Esophagus muscularis mucosa (tissue), 4 donors: ENCODE measurements at regions not wholly inside any gene's neighbourhood (a gene's known extent, or its start where the extent isn't known, plus 50 kb on each side); places are given as distances from the start of the nearest gene placed in this dataset.

ENCODE experiments used
- DNase-seq: peaks from one replicate; pipeline ENCODE4 v3.0.0-alpha.2; 2017; ENCODE audit errors: extremely low spot score
- H3K27ac ChIP-seq, 4 donors: fragments of 200-600 bp; sonication (generic); replicated peaks in 1 of 4; 1 replicate in 3 of 4; 2 replicates in 1 of 4; pipeline ENCODE4 v1.5.1; 2016 to 2019; ENCODE audit warnings: mild to moderate bottlenecking in 1 of 4
- H3K27me3 ChIP-seq, 4 donors: fragments of 200-600 bp; sonication (generic); one replicate each; pipeline versions ENCODE4 v1.5.1 to v1.6.0; 2016 to 2019
- H3K36me3 ChIP-seq, 4 donors: fragments of 200-600 bp; sonication (generic); one replicate each; pipeline ENCODE4 v1.5.1; 2016 to 2019
- H3K4me1 ChIP-seq, 4 donors: fragments of 200-600 bp; sonication (generic); one replicate each; pipeline ENCODE4 v1.5.1; 2016 to 2019
- H3K4me3 ChIP-seq, 4 donors: fragments of 200-600 bp; sonication (generic); 1 replicate in 2 of 4; 2 replicates in 2 of 4; pipeline ENCODE4 v1.5.1; 2016 to 2019; ENCODE audit warnings: mild to moderate bottlenecking in 4 of 4, moderate library complexity in 1 of 4
- H3K9me3 ChIP-seq, 4 donors: fragments of 200-600 bp; sonication (generic); 1 replicate in 3 of 4; 2 replicates in 1 of 4; pipeline ENCODE4 v1.5.1; 2016 to 2019
- EP300 ChIP-seq: sonication (generic); formaldehyde crosslinking; IDR thresholded peaks from one replicate; pipeline ENCODE4 v1.6.1; 2017; ENCODE audit warnings: antibody characterized with exemption
- POLR2A ChIP-seq: fragments of 450-650 bp; IDR thresholded peaks from one replicate; pipeline ENCODE4 v1.6.1; 2017; ENCODE audit warnings: antibody characterized with exemption, moderate library complexity, mild to moderate bottlenecking, low read depth
- POLR2AphosphoS5 ChIP-seq, 2 donors: sonication (generic); formaldehyde crosslinking; IDR thresholded peaks; one replicate each; pipeline ENCODE4 v1.6.1; 2017; ENCODE audit warnings: antibody characterized with exemption in 2 of 2
- WGBS: methylation state at CpG from one replicate; pipeline ENCODE4 v1.1.5; 2018; 5-methylcytosine and 5-hydroxymethylcytosine counted together
- intact Hi-C: fragments of 100-400 bp; cut with DNase I; formaldehyde crosslinking; loops from one replicate; pipeline ENCODE4 v1.15.1; 2023
- TF ChIP-seq, protein P1 (sequence below), 3 experiments: fragments of 200-600 bp in 2 of 3; fragments of 450-650 bp in 1 of 3; sonication (generic) in 2 of 3; IDR thresholded peaks; one replicate each; pipeline ENCODE4 v1.5.1; 2017 to 2019; ENCODE audit warnings: antibody characterized with exemption in 3 of 3, mild to moderate bottlenecking in 2 of 3, moderate library complexity in 1 of 3

DNA sequence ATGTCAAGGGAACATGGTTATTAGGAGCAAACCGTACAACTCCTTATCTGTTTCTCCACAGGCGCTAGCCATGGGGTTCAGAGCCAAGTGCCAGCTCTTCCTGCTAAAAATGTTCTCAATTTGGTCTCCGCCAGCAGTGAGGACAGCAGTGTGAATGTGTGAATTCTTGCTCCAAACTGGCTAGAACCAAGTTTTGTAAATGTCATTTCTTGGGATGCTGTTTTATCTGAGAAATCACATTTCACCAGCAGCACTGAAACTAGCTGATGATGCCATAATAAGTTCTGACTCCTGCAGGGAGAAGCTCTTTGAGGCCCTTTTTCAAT, 140.6 kb upstream of the LGALSL start:
- H3K4me1 ChIP-seq = peaks cover 16 to 18% (median 16%) of the 10 kb centered on the region in 4 donors
- no peak for DNase-seq
- H3K27me3 ChIP-seq = no peaks in the 10 kb centered on the region
- WGBS = 74% methylated on average over 3 of the region's 3 CpGs
- no peak overlapping the region for H3K4me3 ChIP-seq
- TF ChIP-seq POLR2AphosphoS5 (IDR thresholded peaks at IDR 0.05) (no peak), EP300 (no peak), POLR2A (no peak)
- TF ChIP-seq, protein P1, sequence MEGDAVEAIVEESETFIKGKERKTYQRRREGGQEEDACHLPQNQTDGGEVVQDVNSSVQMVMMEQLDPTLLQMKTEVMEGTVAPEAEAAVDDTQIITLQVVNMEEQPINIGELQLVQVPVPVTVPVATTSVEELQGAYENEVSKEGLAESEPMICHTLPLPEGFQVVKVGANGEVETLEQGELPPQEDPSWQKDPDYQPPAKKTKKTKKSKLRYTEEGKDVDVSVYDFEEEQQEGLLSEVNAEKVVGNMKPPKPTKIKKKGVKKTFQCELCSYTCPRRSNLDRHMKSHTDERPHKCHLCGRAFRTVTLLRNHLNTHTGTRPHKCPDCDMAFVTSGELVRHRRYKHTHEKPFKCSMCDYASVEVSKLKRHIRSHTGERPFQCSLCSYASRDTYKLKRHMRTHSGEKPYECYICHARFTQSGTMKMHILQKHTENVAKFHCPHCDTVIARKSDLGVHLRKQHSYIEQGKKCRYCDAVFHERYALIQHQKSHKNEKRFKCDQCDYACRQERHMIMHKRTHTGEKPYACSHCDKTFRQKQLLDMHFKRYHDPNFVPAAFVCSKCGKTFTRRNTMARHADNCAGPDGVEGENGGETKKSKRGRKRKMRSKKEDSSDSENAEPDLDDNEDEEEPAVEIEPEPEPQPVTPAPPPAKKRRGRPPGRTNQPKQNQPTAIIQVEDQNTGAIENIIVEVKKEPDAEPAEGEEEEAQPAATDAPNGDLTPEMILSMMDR (IDR thresholded peaks at IDR 0.05) = no peak
- no peak overlapping the region for H3K27ac ChIP-seq
- no peaks in the 10 kb centered on the region for H3K36me3 ChIP-seq
- intact Hi-C loops = loop anchor here (5.0 kb wide), 1 partner anchor 261 kb away; no protein-coding TSS in a partner anchor
- H3K9me3 ChIP-seq = no peaks in the 10 kb centered on the region

DNA sequence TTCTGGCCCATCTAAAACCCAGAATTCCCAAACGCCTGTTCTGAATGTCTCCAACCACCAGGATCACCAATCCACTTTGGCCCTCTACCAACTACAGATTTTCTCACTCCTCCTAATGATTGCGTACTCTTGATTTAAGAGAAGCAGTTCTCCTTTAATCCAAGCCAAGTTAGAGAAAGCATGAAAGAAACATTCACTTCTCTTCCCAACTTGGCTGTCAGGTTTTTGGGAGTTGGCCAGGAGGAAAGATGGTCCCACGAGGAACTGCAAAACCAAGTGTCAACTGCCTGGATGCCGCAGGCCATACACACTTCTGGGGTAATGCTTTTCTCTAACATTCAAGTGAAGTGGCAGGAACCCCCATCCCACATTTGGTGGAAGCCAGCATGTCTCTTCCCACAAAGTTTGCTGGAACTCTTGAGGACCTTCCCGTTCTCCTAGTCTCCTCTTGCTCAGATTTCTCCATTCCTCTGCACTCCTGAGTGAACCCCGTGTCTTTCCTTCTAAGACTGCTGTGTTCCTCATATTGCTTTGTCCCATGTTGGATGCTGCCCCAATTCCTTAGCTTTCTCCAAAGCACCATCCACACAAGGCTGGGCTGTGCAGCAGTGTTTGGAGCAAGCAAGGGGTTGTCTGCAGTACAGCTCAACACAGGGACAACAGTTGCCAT, 138.5 kb upstream of the LGALSL start:
- H3K9me3 ChIP-seq = no peaks in the 10 kb centered on the region
- TF ChIP-seq EP300 = no peak
- TF ChIP-seq POLR2A = no peak
- TF ChIP-seq POLR2AphosphoS5 (IDR thresholded peaks at IDR 0.05) = no peak
- TF ChIP-seq, protein P1 (IDR thresholded peaks at IDR 0.05) = no peak
- H3K36me3 ChIP-seq = no peaks in the 10 kb centered on the region
- peak; percentile 90 for DNase-seq
- H3K27me3 ChIP-seq = no peaks in the 10 kb centered on the region
- intact Hi-C loops = no loop called here
- H3K27ac ChIP-seq = no peak overlapping the region
- no peak overlapping the region for H3K4me3 ChIP-seq
- peaks cover 16 to 18% (median 16%) of the 10 kb centered on the region in 4 donors for H3K4me1 ChIP-seq
- WGBS = 75% methylated on average over 6 of the region's 6 CpGs

DNA sequence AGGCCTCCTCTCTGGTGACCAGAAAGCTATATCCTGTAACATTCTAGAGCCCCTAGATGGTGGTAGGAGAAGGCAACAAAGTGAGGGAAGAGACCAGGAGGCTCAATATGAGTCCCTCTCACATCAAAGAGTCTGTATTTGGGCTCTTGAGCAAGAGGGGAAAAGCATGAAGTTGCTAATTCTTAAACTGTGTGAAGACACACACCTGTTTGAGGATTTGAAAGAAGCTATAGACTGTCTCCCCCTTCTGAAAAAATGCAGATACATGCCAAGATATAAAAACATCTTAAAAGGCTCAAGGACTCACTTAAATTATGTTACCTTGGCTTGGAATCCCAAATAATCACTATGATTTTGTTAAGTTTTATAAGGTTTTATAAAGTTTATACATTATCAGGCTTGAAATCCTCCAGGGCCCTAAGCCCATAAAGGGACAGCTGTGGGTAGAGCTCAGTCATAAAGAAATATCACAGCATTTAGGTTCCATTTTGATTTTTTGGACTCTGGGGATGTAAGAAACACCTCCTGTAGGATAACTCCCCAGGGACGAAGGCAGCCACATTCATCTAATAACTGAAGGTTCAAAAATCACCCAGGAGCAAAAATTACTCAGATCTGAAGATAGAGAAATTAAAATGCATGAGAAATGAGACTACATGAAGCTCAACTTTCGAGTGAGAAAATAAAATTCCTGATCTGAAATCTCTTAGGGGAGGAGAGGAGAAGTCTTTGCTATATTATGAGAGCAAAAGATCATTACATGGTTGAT, 136.1 kb upstream of the LGALSL start:
- Histone ChIP-seq H3K36me3 (no peaks in the 10 kb centered on the region), H3K27me3 (no peaks in the 10 kb centered on the region), H3K4me3 (no peak overlapping the region), H3K27ac (no peak overlapping the region), H3K4me1 (peaks cover 3 to 6% (median 5%) of the 10 kb centered on the region in 4 donors), H3K9me3 (peaks cover 0 to 5% (median 0%) of the 10 kb centered on the region in 4 donors)
- peak; percentile 8 for DNase-seq
- intact Hi-C loops = no loop called here
- TF ChIP-seq, protein P1 (IDR thresholded peaks at IDR 0.05) = no peak
- WGBS = 91% methylated on average over 2 of the region's 2 CpGs

DNA sequence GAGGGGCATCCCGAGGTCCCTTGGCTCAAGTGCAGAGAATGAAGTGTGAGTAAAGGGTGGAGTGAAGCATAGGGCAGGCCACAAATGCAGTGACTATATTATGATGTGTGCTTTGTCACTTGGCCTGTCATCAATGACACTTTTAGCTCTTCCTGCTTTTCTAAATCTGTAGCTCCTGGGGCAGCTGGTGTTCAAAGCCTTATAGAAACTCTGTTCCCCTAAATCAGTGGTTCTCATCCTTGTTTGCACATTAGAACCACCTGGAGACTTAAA, 135.6 kb upstream of the LGALSL start:
- intact Hi-C loops = no loop called here
- peak; percentile 55 for DNase-seq

More for the DNA sequence above, 135.6 kb upstream of the LGALSL start:
- peaks cover 0 to 5% (median 0%) of the 10 kb centered on the region in 4 donors for H3K9me3 ChIP-seq
- TF ChIP-seq POLR2A (no peak), POLR2AphosphoS5 (IDR thresholded peaks at IDR 0.05) (no peak), EP300 (no peak)
- TF ChIP-seq, protein P1 (IDR thresholded peaks at IDR 0.05) = no peak
- H3K27me3 ChIP-seq = no peaks in the 10 kb centered on the region
- peaks cover 0 to 1% (median under 1%) of the 10 kb centered on the region in 4 donors for H3K4me1 ChIP-seq
- H3K4me3 ChIP-seq = no peak overlapping the region
- H3K36me3 ChIP-seq = no peaks in the 10 kb centered on the region
- 55% methylated on average over 1 of the region's 1 CpG for WGBS
- no peak overlapping the region for H3K27ac ChIP-seq
